K562 (cell line): ENCODE measurements at regions not wholly inside any gene's neighbourhood (a gene's known extent, or its start where the extent isn't known, plus 50 kb on each side); places are given as distances from the start of the nearest gene placed in this dataset.

Experiments used
- ATAC-seq: fragments of 200-7000 bp; cut with Tn5 transposase; 3 replicates; pipeline ENCODE4 v1.9.1; 2020; ENCODE audit warnings: moderate library complexity
- BruUV-seq: library from RNA; stranded (reverse); fragments of 400-500 nt; replicated peaks from 2 replicates; lab custom pipeline; 2021; lab: Mats Ljungman, UMichigan
- CTCF ChIA-PET: fragments of 300-600 bp; formaldehyde crosslinking; extraction: SDS; loops from one replicate; lab custom pipeline; 2021; ENCODE audit warnings: low intra/inter-chr PET ratio; lab: Yijun Ruan, JAX
- POLR2A ChIA-PET: fragments of 300-600, 350-650 bp; sonication (Branson Sonifier 250); formaldehyde crosslinking; extraction: SDS; loops from one replicate; lab custom pipeline; 2021; ENCODE audit warnings: antibody characterized with exemption, inconsistent platforms; lab: Yijun Ruan, JAX
- DNase-seq, 4 experiments: peaks; one replicate each; pipeline versions ENCODE4 v3.0.0 to v3.0.0-alpha.2; 2011 to 2018; ENCODE audit warnings: low spot score in 3 of 4, mixed read lengths in 3 of 4; ENCODE audit errors: extremely low read depth in 1 of 4
- FAIRE-seq: peaks from 2 replicates; lab custom pipeline; 2011; peaks lifted over from hg19 to GRCh38; lab: Jason Lieb, UNC
- H2AFZ ChIP-seq: 2 replicates; pipeline ENCODE4 v1.6.0; 2011; ENCODE audit warnings: low read depth, low read length, control low read depth, inconsistent platforms
- H3K27ac ChIP-seq: fragments of 200-600 bp; 3 replicates; pipeline ENCODE4 v1.8.0; 2011; ENCODE audit warnings: low read depth, mild to moderate bottlenecking, control low read depth, inconsistent platforms, low read length, moderate library complexity, mixed read lengths; ENCODE audit errors: extremely low read depth
- H3K27me3 ChIP-seq, 2 experiments: fragments of 300-600 bp in 1 of 2; 2 replicates in 1 of 2; 3 replicates in 1 of 2; pipeline versions ENCODE4 v1.6.0 to v1.8.0; 2011; ENCODE audit warnings: inconsistent platforms in 2 of 2, low read length in 2 of 2, mild to moderate bottlenecking in 1 of 2, mixed read lengths in 1 of 2, moderate library complexity in 1 of 2; ENCODE audit not compliant: control insufficient read depth in 2 of 2, insufficient read depth in 2 of 2
- H3K36me3 ChIP-seq: fragments of 300-600 bp; 3 replicates; pipeline ENCODE4 v1.8.0; 2011; ENCODE audit warnings: mild to moderate bottlenecking, low read length, inconsistent platforms; ENCODE audit not compliant: control insufficient read depth, insufficient read depth
- H3K4me1 ChIP-seq, 2 experiments: fragments of 200-600 bp in 1 of 2; replicated peaks in 1 of 2; 2 replicates in 1 of 2; 3 replicates in 1 of 2; pipeline versions ENCODE4 v1.5.1 to v1.8.0; 2011; ENCODE audit warnings: inconsistent platforms in 2 of 2, low read length in 2 of 2, mild to moderate bottlenecking in 1 of 2, mixed read lengths in 1 of 2, moderate library complexity in 1 of 2; ENCODE audit not compliant: control insufficient read depth in 2 of 2, insufficient read depth in 2 of 2
- H3K4me2 ChIP-seq: 2 replicates; pipeline ENCODE4 v1.6.1; 2011; ENCODE audit warnings: low read length, control low read depth, inconsistent platforms, mixed read lengths; ENCODE audit not compliant: insufficient read depth
- H3K4me3 ChIP-seq: fragments of 200-600 bp; sonication (generic), shearing (Covaris generic); 2 replicates; pipeline ENCODE4 v1.5.1; 2016; ENCODE audit warnings: control low read depth, inconsistent platforms
- H3K79me2 ChIP-seq: fragments of 200-600 bp; 3 replicates; pipeline ENCODE4 v1.8.0; 2011; ENCODE audit warnings: low read length, inconsistent platforms; ENCODE audit not compliant: control insufficient read depth, insufficient read depth
- H3K9ac ChIP-seq, 2 experiments: 2 replicates each; pipeline versions ENCODE4 v1.6.0 to v1.6.1; 2011; ENCODE audit warnings: low read depth in 2 of 2, low read length in 2 of 2, control low read depth in 1 of 2, inconsistent platforms in 1 of 2, mild to moderate bottlenecking in 1 of 2, mixed read lengths in 1 of 2; ENCODE audit not compliant: insufficient read depth in 1 of 2
- H3K9me1 ChIP-seq: one replicate; pipeline ENCODE4 v1.6.0; 2011; ENCODE audit warnings: inconsistent platforms, mild to moderate bottlenecking, low read length, moderate library complexity; ENCODE audit not compliant: control insufficient read depth, insufficient read depth
- H3K9me3 ChIP-seq: replicated peaks from 2 replicates; pipeline ENCODE4 v1.5.1; 2011; ENCODE audit warnings: low read depth, low read length, inconsistent platforms; ENCODE audit not compliant: control insufficient read depth, insufficient read depth
- H4K20me1 ChIP-seq: replicated peaks from 2 replicates; pipeline ENCODE4 v1.6.1; 2011; ENCODE audit warnings: low read length, inconsistent platforms, mixed read lengths; ENCODE audit not compliant: control insufficient read depth, insufficient read depth
- CC2D1A ChIP-seq: fragments of 450-650 bp; IDR thresholded peaks from 2 replicates; pipeline ENCODE4 v1.6.1; 2017; ENCODE audit warnings: mild to moderate bottlenecking
- HCFC1 ChIP-seq: IDR thresholded peaks from 2 replicates; pipeline ENCODE4 v1.6.1; 2012; ENCODE audit warnings: low read depth, low read length, improper control_type of control experiment
- SAP30 ChIP-seq: fragments of 200-600 bp; sonication (generic); IDR thresholded peaks from 2 replicates; pipeline ENCODE4 v1.6.1; 2012; ENCODE audit warnings: borderline replicate concordance, low read depth, mild to moderate bottlenecking, moderate library complexity, low read length, control low read depth, inconsistent platforms; ENCODE audit not compliant: insufficient read depth, poor library complexity, severe bottlenecking
- TGIF2 ChIP-seq: sonication (generic); formaldehyde crosslinking; IDR thresholded peaks from 2 replicates; pipeline ENCODE4 v1.8.1; 2022; ENCODE audit warnings: mild to moderate bottlenecking, missing genetic modification reagents, moderate library complexity
- ZBTB49 ChIP-seq: sonication (generic); formaldehyde crosslinking; IDR thresholded peaks from 2 replicates; pipeline ENCODE4 v1.8.0; 2022; ENCODE audit warnings: missing genetic modification reagents, mild to moderate bottlenecking, borderline replicate concordance
- ZKSCAN8 ChIP-seq: fragments of 200-800 bp; sonication (Bioruptor generic); IDR thresholded peaks from 2 replicates; pipeline ENCODE4 v1.6.1; 2016; ENCODE audit warnings: missing genetic modification characterization, missing compliant biosample characterization
- WGBS: fragments of 100-300 bp; shearing (Covaris generic); methylation state at CpG from one replicate; pipeline ENCODE4 v1.1.6; 2016; ENCODE audit warnings: low coverage, mixed read lengths; ENCODE audit not compliant: insufficient coverage; ENCODE audit errors: missing lambda C conversion rate; 5-methylcytosine and 5-hydroxymethylcytosine counted together
- in situ Hi-C: fragments of 300-500 bp; cut with MboI; formaldehyde crosslinking; loops from 4 replicates; pipeline ENCODE4 v1.15.0; 2018; ENCODE audit warnings: inconsistent platforms, mixed read lengths
- intact Hi-C: fragments of 100-400 bp; cut with micrococcal nuclease; formaldehyde crosslinking; loops from 2 replicates; pipeline ENCODE4 v1.14.2; 2022
- TF ChIP-seq, protein P1 (sequence below): sonication (generic); formaldehyde crosslinking; IDR thresholded peaks from 2 replicates; pipeline ENCODE4 v1.9.0; 2022; ENCODE audit warnings: mild to moderate bottlenecking, missing genetic modification reagents
- TF ChIP-seq, protein P2 (sequence below): fragments of 250-450 bp; sonication (Bioruptor Pico); IDR thresholded peaks from 2 replicates; pipeline ENCODE4 v1.5.0; 2021
- TF ChIP-seq, protein P3 (sequence below): fragments of 200-800 bp; sonication (Bioruptor generic); IDR thresholded peaks from 2 replicates; pipeline ENCODE4 v1.6.1; 2017; ENCODE audit warnings: missing genetic modification characterization, missing compliant biosample characterization

- in situ Hi-C loops = no loop called here
- TF ChIP-seq ZKSCAN8 (CRISPR knock-in tag) (no peak), HCFC1 (no peak), ZBTB49 (CRISPR knock-in tag) (no peak), TGIF2 (CRISPR knock-in tag) (no peak), CC2D1A (no peak), SAP30 (no peak)
- TF ChIP-seq, protein P1, sequence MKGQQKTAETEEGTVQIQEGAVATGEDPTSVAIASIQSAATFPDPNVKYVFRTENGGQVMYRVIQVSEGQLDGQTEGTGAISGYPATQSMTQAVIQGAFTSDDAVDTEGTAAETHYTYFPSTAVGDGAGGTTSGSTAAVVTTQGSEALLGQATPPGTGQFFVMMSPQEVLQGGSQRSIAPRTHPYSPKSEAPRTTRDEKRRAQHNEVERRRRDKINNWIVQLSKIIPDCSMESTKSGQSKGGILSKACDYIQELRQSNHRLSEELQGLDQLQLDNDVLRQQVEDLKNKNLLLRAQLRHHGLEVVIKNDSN (CRISPR knock-in tag) = no peak
- TF ChIP-seq, protein P2, sequence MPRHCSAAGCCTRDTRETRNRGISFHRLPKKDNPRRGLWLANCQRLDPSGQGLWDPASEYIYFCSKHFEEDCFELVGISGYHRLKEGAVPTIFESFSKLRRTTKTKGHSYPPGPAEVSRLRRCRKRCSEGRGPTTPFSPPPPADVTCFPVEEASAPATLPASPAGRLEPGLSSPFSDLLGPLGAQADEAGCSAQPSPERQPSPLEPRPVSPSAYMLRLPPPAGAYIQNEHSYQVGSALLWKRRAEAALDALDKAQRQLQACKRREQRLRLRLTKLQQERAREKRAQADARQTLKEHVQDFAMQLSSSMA (CRISPR knock-in tag) = no peak
- TF ChIP-seq, protein P3, sequence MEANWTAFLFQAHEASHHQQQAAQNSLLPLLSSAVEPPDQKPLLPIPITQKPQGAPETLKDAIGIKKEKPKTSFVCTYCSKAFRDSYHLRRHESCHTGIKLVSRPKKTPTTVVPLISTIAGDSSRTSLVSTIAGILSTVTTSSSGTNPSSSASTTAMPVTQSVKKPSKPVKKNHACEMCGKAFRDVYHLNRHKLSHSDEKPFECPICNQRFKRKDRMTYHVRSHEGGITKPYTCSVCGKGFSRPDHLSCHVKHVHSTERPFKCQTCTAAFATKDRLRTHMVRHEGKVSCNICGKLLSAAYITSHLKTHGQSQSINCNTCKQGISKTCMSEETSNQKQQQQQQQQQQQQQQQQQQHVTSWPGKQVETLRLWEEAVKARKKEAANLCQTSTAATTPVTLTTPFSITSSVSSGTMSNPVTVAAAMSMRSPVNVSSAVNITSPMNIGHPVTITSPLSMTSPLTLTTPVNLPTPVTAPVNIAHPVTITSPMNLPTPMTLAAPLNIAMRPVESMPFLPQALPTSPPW (CRISPR knock-in tag) = no peak
- H3K9me3 ChIP-seq = no peaks in the 10 kb centered on the region
- H2AFZ ChIP-seq = no peak overlapping the region
- H3K9ac ChIP-seq = no peak overlapping the region
- no peaks in the 10 kb centered on the region for H4K20me1 ChIP-seq
- WGBS = 2% methylated on average over 3 of the region's 3 CpGs
- FAIRE-seq (no peak), DNase-seq (no peak), ATAC-seq (no peak)
- H3K79me2 ChIP-seq = no peaks in the 10 kb centered on the region
- no peaks in the 10 kb centered on the region for H3K27me3 ChIP-seq
- no peak overlapping the region for H3K4me2 ChIP-seq
- CTCF ChIA-PET = no interaction called here
- intact Hi-C loops = no loop called here
- POLR2A ChIA-PET = no interaction called here
- no peaks in the 10 kb centered on the region for H3K4me1 ChIP-seq
- H3K9me1 ChIP-seq = no peaks in the 10 kb centered on the region
- H3K27ac ChIP-seq = no peak overlapping the region
- no peak overlapping the region for H3K4me3 ChIP-seq
- BruUV-seq = no TSS peak
- no peaks in the 10 kb centered on the region for H3K36me3 ChIP-seq
These were observed 317.4 kb upstream of the ETAA1 start for GRCh38 chr2:67079729-67080128.
